Sigmoid colon (tissue), 4 donors: ENCODE measurements at regions not wholly inside any gene's neighbourhood (a gene's known extent, or its start where the extent isn't known, plus 50 kb on each side); places are given as distances from the start of the nearest gene placed in this dataset.

ENCODE experiments used
- CTCF ChIP-seq, 4 experiments: fragments of 450-650 bp in 3 of 4; fragments of 200-600 bp in 1 of 4; IDR thresholded peaks; one replicate each; pipeline ENCODE4 v1.5.1; 2016 to 2019; ENCODE audit warnings: antibody characterized with exemption in 4 of 4, mild to moderate bottlenecking in 3 of 4, moderate library complexity in 2 of 4
- EP300 ChIP-seq, 4 donors: sonication (generic); formaldehyde crosslinking; IDR thresholded peaks; one replicate each; pipeline ENCODE4 v1.6.1; 2017; ENCODE audit warnings: antibody characterized with exemption in 4 of 4
- POLR2A ChIP-seq, 2 donors: fragments of 450-650 bp; IDR thresholded peaks; one replicate each; pipeline ENCODE4 v1.6.1; 2016; ENCODE audit warnings: antibody characterized with exemption in 2 of 2, mild to moderate bottlenecking in 2 of 2, moderate library complexity in 2 of 2
- POLR2AphosphoS5 ChIP-seq, 4 donors: sonication (generic); formaldehyde crosslinking; IDR thresholded peaks; one replicate each; pipeline ENCODE4 v1.6.1; 2017; ENCODE audit warnings: antibody characterized with exemption in 4 of 4

DNA sequence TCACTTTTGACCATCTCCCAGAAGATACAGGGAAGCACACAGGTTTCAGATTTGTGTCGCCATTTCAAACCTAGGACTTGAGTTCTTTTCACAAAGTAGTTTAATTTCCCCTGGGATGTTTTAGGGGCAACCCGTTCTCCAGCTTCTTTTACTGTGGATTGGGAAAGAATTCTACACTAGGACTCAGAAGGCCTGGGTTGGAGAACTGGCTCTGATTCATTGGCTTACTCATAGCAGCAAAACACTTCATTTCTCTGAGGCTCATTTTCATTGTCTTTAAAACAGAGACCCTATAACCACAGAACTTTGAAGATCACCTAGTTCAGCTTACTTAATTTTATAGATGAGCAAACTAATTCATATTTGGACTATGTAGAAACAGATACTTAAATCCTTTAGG is 175.9 kb upstream of the SALL1 start:
- no peak for TF ChIP-seq CTCF (IDR thresholded peaks at IDR 0.05)
- no peak for TF ChIP-seq POLR2A (IDR thresholded peaks at IDR 0.05)
- TF ChIP-seq POLR2AphosphoS5 (IDR thresholded peaks at IDR 0.05), result no peak
- no peak for TF ChIP-seq EP300 (IDR thresholded peaks at IDR 0.05)
